Stomach (tissue), 8 donors: ENCODE measurements at regions not wholly inside any gene's neighbourhood (a gene's known extent, or its start where the extent isn't known, plus 50 kb on each side); places are given as distances from the start of the nearest gene placed in this dataset.

ENCODE experiments used
- DNase-seq, 2 donors: peaks; one replicate each; pipeline versions ENCODE4 v3.0.0 to v3.0.0-alpha.2; 2013 to 2019
- H3K27ac ChIP-seq, 5 donors: fragments of 200-600 bp in 4 of 5; sonication (generic) in 4 of 5; one replicate each; pipeline ENCODE4 v1.5.1; 2013 to 2019; ENCODE audit warnings: mild to moderate bottlenecking in 1 of 5, moderate library complexity in 1 of 5
- H3K27me3 ChIP-seq, 3 donors: fragments of 200-600 bp; sonication (generic); one replicate each; pipeline ENCODE4 v1.5.1; 2017 to 2019; ENCODE audit warnings: mixed run types in 1 of 3
- H3K36me3 ChIP-seq, 4 donors: fragments of 200-600 bp; sonication (generic); 1 replicate in 3 of 4; 2 replicates in 1 of 4; pipeline ENCODE4 v1.5.1; 2016 to 2019
- H3K4me1 ChIP-seq, 4 donors: fragments of 200-600 bp; sonication (generic); one replicate each; pipeline ENCODE4 v1.5.1; 2016 to 2019
- H3K4me3 ChIP-seq, 4 donors: fragments of 200-600 bp; sonication (generic) in 3 of 4; one replicate each; pipeline ENCODE4 v1.5.1; 2016 to 2019; ENCODE audit warnings: mild to moderate bottlenecking in 1 of 4
- H3K9me3 ChIP-seq, 4 donors: fragments of 200-600 bp; sonication (generic); one replicate each; pipeline ENCODE4 v1.5.1; 2016 to 2019
- EP300 ChIP-seq: sonication (generic); formaldehyde crosslinking; IDR thresholded peaks from one replicate; pipeline ENCODE4 v1.6.1; 2017; ENCODE audit warnings: antibody characterized with exemption
- POLR2A ChIP-seq, 4 donors: fragments of 450-650 bp; IDR thresholded peaks; one replicate each; pipeline ENCODE4 v1.6.1; 2016; ENCODE audit warnings: antibody characterized with exemption in 4 of 4, control low read depth in 2 of 4, mild to moderate bottlenecking in 1 of 4, moderate library complexity in 1 of 4
- POLR2AphosphoS5 ChIP-seq, 3 donors: sonication (generic); formaldehyde crosslinking; IDR thresholded peaks; one replicate each; pipeline ENCODE4 v1.6.1; 2016; ENCODE audit warnings: antibody characterized with exemption in 3 of 3
- WGBS, 5 donors: extraction: QIAGEN DNeasy Blood & Tissue Kit in 3 of 5; methylation state at CpG; one replicate each; pipeline versions ENCODE4 v1.1.5 to v1.1.7; 2013 to 2018; 5-methylcytosine and 5-hydroxymethylcytosine counted together
- intact Hi-C: fragments of 100-400 bp; cut with DNase I; formaldehyde crosslinking; loops from one replicate; pipeline ENCODE4 v1.15.1; 2023; ENCODE audit warnings: low total_unique reads
- TF ChIP-seq, protein P1 (sequence below), 7 experiments: fragments of 450-650 bp in 4 of 7; fragments of 200-600 bp in 3 of 7; sonication (generic) in 3 of 7; IDR thresholded peaks; one replicate each; pipeline ENCODE4 v1.5.1; 2016 to 2019; ENCODE audit warnings: antibody characterized with exemption in 7 of 7, control low read depth in 2 of 7, mild to moderate bottlenecking in 1 of 7
- donor health status: healthy with polysubstance abuse.
- donor health status: Bipolar disorder and iron deficiency.
- donor health status: healthy.

DNA sequence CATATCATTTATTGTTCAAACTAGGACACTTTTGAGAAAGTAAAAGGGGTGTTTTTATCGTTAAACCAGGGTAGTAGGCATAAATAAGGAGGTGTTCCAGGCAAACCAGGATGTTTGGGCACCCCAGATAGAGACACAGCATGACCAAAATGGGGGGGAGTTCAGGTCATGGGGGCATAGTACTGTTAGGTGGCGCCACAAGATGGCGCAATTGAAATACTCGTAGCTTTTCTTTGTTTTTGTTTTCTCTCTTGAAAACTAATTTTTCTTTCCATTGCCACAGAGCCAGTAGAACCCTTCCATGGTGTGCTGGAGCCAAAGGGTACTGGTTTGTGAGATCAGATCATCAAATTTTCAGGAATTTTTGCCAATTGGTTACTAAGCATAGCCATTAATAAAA is 283.4 kb downstream of the BCOR start:
- peak overlapping the region in 2 of 5 donors; percentile 33 to 62 for H3K27ac ChIP-seq
- H3K9me3 ChIP-seq: no peaks in the 10 kb centered on the region
- TF ChIP-seq, protein P1, sequence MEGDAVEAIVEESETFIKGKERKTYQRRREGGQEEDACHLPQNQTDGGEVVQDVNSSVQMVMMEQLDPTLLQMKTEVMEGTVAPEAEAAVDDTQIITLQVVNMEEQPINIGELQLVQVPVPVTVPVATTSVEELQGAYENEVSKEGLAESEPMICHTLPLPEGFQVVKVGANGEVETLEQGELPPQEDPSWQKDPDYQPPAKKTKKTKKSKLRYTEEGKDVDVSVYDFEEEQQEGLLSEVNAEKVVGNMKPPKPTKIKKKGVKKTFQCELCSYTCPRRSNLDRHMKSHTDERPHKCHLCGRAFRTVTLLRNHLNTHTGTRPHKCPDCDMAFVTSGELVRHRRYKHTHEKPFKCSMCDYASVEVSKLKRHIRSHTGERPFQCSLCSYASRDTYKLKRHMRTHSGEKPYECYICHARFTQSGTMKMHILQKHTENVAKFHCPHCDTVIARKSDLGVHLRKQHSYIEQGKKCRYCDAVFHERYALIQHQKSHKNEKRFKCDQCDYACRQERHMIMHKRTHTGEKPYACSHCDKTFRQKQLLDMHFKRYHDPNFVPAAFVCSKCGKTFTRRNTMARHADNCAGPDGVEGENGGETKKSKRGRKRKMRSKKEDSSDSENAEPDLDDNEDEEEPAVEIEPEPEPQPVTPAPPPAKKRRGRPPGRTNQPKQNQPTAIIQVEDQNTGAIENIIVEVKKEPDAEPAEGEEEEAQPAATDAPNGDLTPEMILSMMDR (IDR thresholded peaks at IDR 0.05): peak in 4 of 7 experiments; percentile 6 to 48 (median 26)
- TF ChIP-seq EP300: no peak
- no peak overlapping the region for H3K4me3 ChIP-seq
- DNase-seq: peak in 1 of 2 donors; percentile 48
- peaks cover 0 to 20% (median 12%) of the 10 kb centered on the region in 4 donors for H3K4me1 ChIP-seq
- WGBS, 5 donors: 21 to 43% (median 32%) methylated on average over 4 of the region's 4 CpGs
- H3K36me3 ChIP-seq: no peaks in the 10 kb centered on the region
- intact Hi-C loops: loop anchor here (10.0 kb wide), 1 partner anchor 60 kb away; no protein-coding TSS in a partner anchor
- H3K27me3 ChIP-seq: peaks cover 0 to 7% (median 4%) of the 10 kb centered on the region in 3 donors

DNA sequence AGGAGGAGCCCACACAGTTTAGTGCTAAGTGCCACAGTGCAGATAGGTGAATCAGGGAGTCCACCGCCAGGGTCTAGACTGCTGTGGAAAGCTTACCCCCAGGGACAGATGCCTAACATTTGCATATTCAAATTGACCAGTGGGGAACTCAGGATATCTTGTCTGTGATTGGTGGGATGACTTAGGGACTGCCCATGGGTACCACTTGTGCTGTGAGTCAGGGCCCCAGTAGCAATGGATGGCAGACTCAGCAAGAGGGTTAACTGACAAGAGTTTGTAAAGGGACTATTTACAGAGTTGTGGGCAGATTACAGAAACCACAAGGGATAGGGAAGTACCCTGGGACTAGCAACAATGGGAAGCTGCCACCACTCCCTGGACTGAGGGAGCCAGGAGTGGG is 282.1 kb downstream of the BCOR start:
- no peak overlapping the region for H3K4me3 ChIP-seq
- DNase-seq: no peak
- H3K27ac ChIP-seq: no peak overlapping the region
- no peaks in the 10 kb centered on the region for H3K36me3 ChIP-seq
- intact Hi-C loops: loop anchor here (10.0 kb wide), 1 partner anchor 61 kb away; no protein-coding TSS in a partner anchor
- peaks cover 0 to 7% (median 0%) of the 10 kb centered on the region in 4 donors for H3K9me3 ChIP-seq
- no peak for TF ChIP-seq EP300
- no peak for TF ChIP-seq POLR2A (IDR thresholded peaks at IDR 0.05)
- TF ChIP-seq, protein P1 (IDR thresholded peaks at IDR 0.05): no peak
- no peak for TF ChIP-seq POLR2AphosphoS5 (IDR thresholded peaks at IDR 0.05)
- 73 to 91% (median 89%) methylated on average over 1 of the region's 1 CpG for WGBS, 5 donors
- peaks cover 0 to 13% (median 10%) of the 10 kb centered on the region in 3 donors for H3K27me3 ChIP-seq
- peaks cover 0 to 27% (median 16%) of the 10 kb centered on the region in 4 donors for H3K4me1 ChIP-seq

DNA sequence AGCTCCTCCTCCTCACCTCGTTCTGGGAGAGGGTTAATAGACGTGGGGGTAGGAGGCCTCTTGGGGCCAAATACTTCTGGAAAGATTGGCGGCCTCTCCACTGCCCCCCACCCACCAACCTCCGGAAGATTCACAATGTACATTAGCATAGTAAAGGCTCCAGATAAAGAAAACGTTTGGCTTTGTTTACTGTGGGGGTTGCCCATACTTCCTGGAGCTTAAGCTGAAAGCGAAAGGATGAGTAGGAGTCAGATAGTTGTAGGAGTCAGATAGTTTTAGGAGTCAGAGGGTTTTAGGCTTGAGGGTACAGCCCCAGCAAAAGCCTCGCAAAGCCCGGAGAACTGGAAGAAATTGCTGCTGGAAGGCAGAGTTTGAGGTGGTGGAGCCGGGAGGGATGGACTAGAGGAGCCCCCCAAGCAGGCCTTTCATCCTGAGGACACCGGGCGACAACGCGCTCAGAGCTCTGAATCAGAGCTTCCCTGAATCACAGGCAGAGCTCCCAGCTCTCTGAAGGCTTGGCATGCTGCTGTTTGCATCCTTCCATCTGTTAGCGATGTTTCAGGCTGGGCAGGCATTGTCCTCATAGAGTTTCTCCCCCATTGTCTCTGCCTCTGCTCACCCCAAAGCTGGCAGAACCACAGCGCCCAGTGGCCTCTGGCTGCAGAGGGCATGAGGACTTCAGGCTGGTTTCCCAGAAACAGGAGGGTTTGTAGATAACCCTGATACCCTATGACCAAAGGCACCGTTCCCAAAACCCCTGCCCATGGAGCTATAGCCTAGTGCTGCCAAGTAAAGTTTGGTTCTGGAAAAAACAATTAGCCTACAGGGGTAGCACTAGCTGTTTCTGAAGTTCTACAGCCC is 280.7 kb downstream of the BCOR start:
- Histone ChIP-seq H3K4me1 (peaks cover 0 to 36% (median 25%) of the 10 kb centered on the region in 4 donors), H3K27ac (no peak overlapping the region), H3K4me3 (no peak overlapping the region), H3K36me3 (no peaks in the 10 kb centered on the region), H3K27me3 (peaks cover 12 to 20% (median 13%) of the 10 kb centered on the region in 3 donors), H3K9me3 (peaks cover 0 to 22% (median 4%) of the 10 kb centered on the region in 4 donors)
- DNase-seq: peak in 1 of 2 donors; percentile 30
- intact Hi-C loops: loop anchor here (10.0 kb wide), 1 partner anchor 62 kb away; no protein-coding TSS in a partner anchor
- TF ChIP-seq EP300 (no peak), POLR2AphosphoS5 (IDR thresholded peaks at IDR 0.05) (no peak), POLR2A (IDR thresholded peaks at IDR 0.05) (no peak)
- TF ChIP-seq, protein P1 (IDR thresholded peaks at IDR 0.05): no peak
- 26 to 59% (median 46%) methylated on average over 13 to 16 of the region's 16 CpGs for WGBS, 5 donors

DNA sequence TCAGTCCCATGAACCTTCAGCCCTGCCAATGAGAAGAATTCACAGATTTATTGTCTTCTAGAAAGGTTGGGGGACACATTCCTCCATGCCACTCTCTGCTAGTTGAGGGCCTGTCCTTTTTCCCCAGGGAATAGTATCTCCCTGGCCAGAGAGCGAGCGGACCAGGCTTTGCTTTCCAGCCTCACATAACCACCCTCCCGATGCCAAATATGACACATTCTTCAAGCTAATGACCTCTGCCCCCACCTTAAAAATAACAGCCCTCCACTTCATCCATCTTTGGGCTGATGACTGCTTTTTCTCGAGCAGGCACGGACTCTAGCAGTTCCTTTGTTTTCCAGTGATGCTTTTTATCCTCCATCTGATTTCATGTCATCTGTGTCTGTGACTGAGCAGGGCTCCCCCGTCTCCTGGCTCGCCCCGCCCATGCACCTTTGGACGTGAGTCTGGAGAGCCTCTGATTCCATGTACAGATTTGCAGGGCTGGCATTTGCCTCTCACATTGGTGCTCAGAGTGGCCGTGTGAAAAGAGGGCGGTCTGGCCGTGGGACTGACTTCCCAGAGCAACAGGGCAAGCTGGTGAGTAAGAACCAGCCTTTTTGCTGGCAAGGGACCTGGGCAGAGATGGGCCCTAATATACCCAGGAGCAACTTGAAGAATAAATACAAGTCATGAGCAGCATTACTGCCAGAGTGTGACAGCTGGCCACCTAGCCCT is 279.8 kb downstream of the BCOR start:
- no peak overlapping the region for H3K27ac ChIP-seq
- no peaks in the 10 kb centered on the region for H3K36me3 ChIP-seq
- TF ChIP-seq POLR2A (IDR thresholded peaks at IDR 0.05) (no peak), EP300 (no peak), POLR2AphosphoS5 (IDR thresholded peaks at IDR 0.05) (no peak)
- TF ChIP-seq, protein P1 (IDR thresholded peaks at IDR 0.05): no peak
- H3K9me3 ChIP-seq: peaks cover 0 to 30% (median 8%) of the 10 kb centered on the region in 4 donors
- no peak for DNase-seq
- WGBS, 5 donors: 44 to 63% (median 60%) methylated on average over 8 to 12 of the region's 12 CpGs
- intact Hi-C loops: loop anchor here (10.0 kb wide), 1 partner anchor 63 kb away; no protein-coding TSS in a partner anchor
- H3K4me1 ChIP-seq: peaks cover 0 to 36% (median 25%) of the 10 kb centered on the region in 4 donors
- H3K4me3 ChIP-seq: no peak overlapping the region
- H3K27me3 ChIP-seq: peaks cover 12 to 20% (median 14%) of the 10 kb centered on the region in 3 donors
